Duodenal mucosa (tissue), 2 donors: ENCODE measurements at regions not wholly inside any gene's neighbourhood (a gene's known extent, or its start where the extent isn't known, plus 50 kb on each side); places are given as distances from the start of the nearest gene placed in this dataset.

Source experiments
- H3K27ac ChIP-seq: one replicate; pipeline ENCODE4 v1.7.0; 2013; ENCODE audit warnings: low read depth, low read length
- H3K27me3 ChIP-seq, 2 donors: one replicate each; pipeline ENCODE4 v1.7.0; 2013; ENCODE audit warnings: low read length in 2 of 2, control low read depth in 1 of 2; ENCODE audit not compliant: insufficient read depth in 2 of 2, control insufficient read depth in 1 of 2
- H3K36me3 ChIP-seq, 2 donors: one replicate each; pipeline ENCODE4 v1.7.0; 2013; ENCODE audit warnings: low read length in 2 of 2, control low read depth in 1 of 2; ENCODE audit not compliant: insufficient read depth in 2 of 2, control insufficient read depth in 1 of 2
- H3K4me1 ChIP-seq, 2 donors: one replicate each; pipeline ENCODE4 v1.7.0; 2013; ENCODE audit warnings: low read length in 2 of 2, control low read depth in 1 of 2; ENCODE audit not compliant: insufficient read depth in 2 of 2, control insufficient read depth in 1 of 2
- H3K4me3 ChIP-seq, 2 donors: one replicate each; pipeline ENCODE4 v1.7.0; 2013; ENCODE audit warnings: low read length in 2 of 2, low read depth in 1 of 2
- H3K9ac ChIP-seq, 2 donors: one replicate each; pipeline ENCODE4 v1.7.0; 2013; ENCODE audit warnings: low read length in 2 of 2, low read depth in 1 of 2
- H3K9me3 ChIP-seq, 2 donors: one replicate each; pipeline ENCODE4 v1.7.0; 2013; ENCODE audit warnings: low read length in 2 of 2, control low read depth in 1 of 2; ENCODE audit not compliant: control insufficient read depth in 1 of 2

DNA sequence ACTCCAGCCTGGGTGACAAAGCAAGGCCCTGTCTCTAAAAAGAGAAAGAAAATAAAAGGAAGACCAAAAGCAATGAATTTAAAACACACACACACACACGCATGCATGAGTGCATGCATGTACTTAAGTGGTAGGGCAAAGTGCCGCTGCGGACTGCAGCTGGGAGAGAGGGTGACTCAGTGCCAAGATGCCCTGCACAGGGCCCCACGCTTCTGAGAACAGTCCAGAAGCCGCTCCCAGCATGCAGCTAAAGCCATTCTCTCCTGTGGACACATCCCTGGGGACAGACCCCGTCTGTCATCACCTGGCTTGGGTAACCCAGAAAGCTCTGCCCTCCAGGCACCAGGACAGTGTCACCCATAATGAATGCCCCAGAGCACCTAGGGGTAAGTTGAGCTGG lies 61.0 kb upstream of the MYL10 start:
- Histone ChIP-seq H3K4me1 (peaks cover 4 to 23% of the 10 kb centered on the region in 2 donors), H3K27me3 (no peaks in the 10 kb centered on the region), H3K27ac (no peak overlapping the region), H3K4me3 (no peak overlapping the region), H3K36me3 (no peaks in the 10 kb centered on the region), H3K9ac (no peak overlapping the region), H3K9me3 (no peaks in the 10 kb centered on the region)

DNA sequence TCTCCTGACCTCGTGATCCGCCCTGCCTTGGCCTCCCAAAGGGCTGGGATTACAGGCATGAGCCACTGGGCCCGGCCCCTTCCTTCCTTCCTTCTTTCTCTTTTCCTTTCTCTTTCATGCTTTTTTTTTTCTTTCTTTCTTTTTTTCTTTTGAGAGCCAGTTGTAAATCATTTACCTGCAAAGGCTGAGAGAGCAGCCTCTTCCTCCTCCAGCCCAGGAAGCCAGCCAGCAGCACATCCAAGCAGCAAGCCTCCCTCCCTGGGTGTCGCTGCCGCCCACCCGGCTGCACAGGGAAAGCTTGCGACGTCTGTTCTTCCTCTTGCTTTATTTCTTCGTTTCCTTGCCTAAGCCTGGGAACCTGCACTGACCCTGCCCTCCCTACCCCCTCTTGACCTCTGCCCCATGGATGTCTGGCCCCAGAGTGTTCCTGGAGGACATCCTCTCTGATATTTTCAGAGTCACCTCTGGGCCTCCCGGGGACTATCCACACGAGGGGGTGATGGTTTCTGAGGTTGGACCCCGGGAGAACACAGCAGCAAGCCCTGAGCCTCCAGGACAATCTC lies 62.8 kb upstream of the MYL10 start:
- Histone ChIP-seq H3K4me3 (peak overlapping the region in 1 of 2 donors; percentile 36), H3K27me3 (no peaks in the 10 kb centered on the region), H3K4me1 (peaks cover 4 to 23% of the 10 kb centered on the region in 2 donors), H3K27ac (no peak overlapping the region), H3K9ac (no peak overlapping the region), H3K36me3 (no peaks in the 10 kb centered on the region), H3K9me3 (no peaks in the 10 kb centered on the region)

DNA sequence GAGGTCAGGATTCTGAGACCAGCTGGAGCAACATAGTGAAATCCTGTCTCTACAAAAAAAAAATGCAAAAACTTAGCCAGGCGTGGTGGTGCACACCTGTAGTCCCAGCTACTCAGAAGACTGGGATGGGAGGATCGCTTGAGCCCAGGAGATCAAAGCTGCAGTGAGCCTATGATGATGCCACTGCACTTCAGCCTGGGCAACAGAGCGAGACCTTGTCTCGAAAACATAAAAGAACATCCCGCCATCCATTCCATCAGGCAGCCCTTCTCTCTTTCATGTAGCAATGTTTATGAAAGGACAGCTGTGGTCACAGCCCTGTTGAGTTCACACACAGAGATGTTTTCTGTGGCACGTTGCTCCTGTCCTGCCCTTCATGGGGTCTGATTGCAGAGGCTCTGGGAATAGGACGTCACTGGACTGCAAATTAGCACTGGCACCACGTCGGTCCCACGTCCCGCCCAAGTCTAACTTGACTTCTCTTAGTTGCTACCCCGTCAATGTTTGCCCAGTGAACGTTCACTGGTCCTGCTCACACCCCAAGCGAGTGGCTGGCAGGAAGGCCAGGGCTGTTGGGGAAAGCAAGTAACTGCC lies 64.5 kb upstream of the MYL10 start:
- Histone ChIP-seq H3K9me3 (no peaks in the 10 kb centered on the region), H3K4me3 (no peak overlapping the region), H3K9ac (no peak overlapping the region), H3K27ac (no peak overlapping the region), H3K36me3 (no peaks in the 10 kb centered on the region), H3K27me3 (no peaks in the 10 kb centered on the region), H3K4me1 (peaks cover 4 to 18% of the 10 kb centered on the region in 2 donors)

DNA sequence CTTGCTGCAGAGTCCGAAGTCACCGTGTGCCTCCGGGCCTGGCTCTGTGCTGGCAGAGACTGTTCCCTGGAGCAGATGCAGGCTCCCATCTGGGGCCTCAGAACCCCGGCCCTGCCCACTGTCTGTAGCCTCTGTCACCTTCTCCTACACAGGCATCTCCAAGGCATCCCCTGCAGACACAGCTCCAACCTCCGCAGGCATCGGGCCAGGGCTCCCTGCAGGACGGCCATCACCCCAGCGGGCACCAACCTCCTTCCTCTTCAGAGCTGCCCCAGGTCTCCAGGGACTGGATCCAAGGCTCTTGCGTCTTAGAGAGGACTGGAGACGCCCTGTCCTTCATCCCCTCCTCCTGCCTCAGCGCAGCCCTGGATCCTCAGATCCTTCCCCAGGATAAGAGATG lies 69.9 kb upstream of the MYL10 start:
- Histone ChIP-seq H3K4me3 (no peak overlapping the region), H3K4me1 (peaks cover 9 to 11% of the 10 kb centered on the region in 2 donors), H3K27ac (no peak overlapping the region), H3K9me3 (no peaks in the 10 kb centered on the region), H3K27me3 (no peaks in the 10 kb centered on the region), H3K36me3 (no peaks in the 10 kb centered on the region), H3K9ac (no peak overlapping the region)

DNA sequence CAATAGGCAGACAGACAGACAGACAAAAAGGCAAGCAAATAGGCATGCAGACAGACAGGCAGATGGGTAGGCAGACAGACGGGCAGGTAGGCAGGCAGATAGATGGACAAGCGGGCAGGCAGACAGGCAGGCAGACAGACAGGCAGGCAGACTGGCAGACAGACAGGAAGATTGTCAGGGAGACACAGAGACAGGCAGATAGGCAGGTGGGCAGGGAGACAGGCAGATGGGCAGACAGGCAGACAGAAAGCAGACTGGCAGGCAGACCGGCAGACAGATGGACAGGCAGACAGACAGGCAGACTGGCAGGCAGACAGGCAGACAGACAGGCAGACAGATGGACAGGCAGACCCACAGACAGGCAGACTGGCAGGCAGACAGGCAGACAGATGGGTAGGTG lies 70.3 kb upstream of the MYL10 start:
- no peak overlapping the region for H3K4me3 ChIP-seq
- H3K27ac ChIP-seq = no peak overlapping the region
- peaks cover 9 to 11% of the 10 kb centered on the region in 2 donors for H3K4me1 ChIP-seq
- H3K9me3 ChIP-seq = no peaks in the 10 kb centered on the region
- no peak overlapping the region for H3K9ac ChIP-seq
- no peaks in the 10 kb centered on the region for H3K27me3 ChIP-seq
- H3K36me3 ChIP-seq = no peaks in the 10 kb centered on the region

DNA sequence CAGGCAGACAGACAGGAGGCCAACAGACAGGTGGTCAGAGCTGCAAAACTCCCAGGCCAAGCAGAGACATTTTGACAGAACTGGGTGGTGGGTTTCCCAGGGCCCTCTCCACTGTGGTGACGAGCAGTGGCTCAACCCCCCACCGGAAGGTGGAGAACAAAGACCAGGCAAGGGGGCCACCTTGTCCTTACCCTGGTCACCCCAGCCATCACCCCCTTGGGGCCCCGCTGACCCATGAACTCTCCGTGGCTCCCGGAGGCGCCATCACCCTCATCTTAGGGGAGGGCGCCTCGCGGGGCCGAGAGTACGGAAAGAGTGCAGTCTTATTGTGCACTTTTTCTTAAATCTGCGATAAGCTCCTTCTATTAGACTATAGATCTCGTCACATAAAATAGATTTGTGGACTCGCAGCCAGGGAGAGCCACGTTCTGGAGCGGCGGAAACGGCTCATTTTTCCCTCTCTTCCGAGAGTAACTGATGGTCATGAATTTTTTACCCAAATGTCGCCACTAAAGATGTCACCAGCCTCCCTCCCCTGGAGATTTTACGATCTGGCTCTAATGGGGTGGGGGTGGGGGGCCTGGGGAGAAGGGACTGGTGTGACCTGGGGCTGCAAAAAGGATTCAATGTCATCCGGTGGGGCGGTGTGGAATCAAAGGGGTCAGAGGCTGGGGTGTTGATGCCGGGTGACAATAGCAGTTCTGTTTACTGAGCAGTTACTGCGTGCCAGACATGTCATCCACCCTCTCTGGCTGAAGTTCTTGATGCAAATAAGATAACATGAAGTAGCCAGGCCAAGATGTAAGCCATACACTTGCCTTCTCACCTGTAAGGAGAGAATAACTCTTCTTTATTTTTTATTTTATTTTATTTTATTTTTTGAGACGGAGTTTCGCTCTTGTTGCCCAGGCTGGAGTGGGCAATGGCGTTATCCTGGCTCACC lies 71.1 kb upstream of the MYL10 start:
- Histone ChIP-seq H3K4me1 (peaks cover 9 to 11% of the 10 kb centered on the region in 2 donors), H3K4me3 (no peak overlapping the region), H3K27ac (no peak overlapping the region), H3K9ac (no peak overlapping the region), H3K9me3 (no peaks in the 10 kb centered on the region), H3K36me3 (no peaks in the 10 kb centered on the region), H3K27me3 (no peaks in the 10 kb centered on the region)

DNA sequence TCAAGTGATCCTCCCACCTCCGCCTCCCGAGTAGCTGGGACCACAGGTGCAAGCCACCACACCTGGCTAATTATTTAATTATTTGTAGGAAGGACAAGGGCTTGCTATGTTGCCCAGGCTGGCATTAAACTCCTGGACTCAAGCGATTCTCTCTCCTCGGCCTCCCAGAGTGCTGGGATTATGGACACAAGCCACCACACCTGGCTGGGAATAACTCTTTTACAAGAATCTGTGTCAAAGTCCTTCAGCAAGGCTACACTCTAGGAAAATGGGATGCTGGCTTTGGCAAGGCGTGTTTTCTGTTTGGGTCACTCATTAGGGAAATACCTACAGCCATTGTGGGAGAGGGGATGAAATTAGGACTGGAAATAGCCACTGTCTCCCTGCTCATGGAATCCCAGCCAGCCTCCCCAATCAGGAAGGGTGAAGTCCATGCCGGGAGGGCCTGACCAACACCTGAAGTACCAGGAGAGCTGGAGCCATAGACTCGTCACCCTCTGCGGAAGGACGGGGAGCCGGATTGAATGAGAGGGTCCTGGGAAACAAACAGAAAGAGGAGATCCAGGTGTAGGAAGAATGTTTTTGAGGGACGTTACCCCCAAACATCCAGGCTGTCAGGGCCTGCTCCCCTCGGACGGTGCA lies 72.2 kb upstream of the MYL10 start:
- Histone ChIP-seq H3K4me3 (no peak overlapping the region), H3K9me3 (no peaks in the 10 kb centered on the region), H3K9ac (no peak overlapping the region), H3K36me3 (no peaks in the 10 kb centered on the region), H3K4me1 (peaks cover 9 to 11% of the 10 kb centered on the region in 2 donors), H3K27ac (no peak overlapping the region), H3K27me3 (no peaks in the 10 kb centered on the region)

DNA sequence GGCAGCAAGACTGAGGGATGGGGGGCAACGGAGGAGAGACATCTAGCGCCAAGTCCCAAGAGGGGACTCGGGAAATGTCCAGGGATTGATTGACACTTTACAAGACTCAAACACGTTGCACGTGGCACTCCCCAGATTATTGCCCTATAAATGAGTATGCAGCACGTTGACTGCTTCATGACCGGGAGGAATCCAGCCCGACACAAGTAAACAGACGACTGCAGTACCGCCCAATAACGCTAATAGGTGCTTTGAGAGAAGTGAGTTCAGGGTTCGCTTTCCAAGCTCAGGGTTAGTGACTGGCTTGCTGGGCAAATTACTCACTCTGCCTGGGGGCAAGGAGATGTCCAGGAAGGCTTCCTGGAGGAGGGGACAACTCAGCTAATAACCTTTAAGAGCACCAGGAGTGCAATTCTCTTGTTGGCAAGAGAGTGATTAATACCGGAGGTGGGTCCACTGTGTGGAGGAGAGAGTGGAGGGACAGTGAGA lies 73.3 kb upstream of the MYL10 start:
- Histone ChIP-seq H3K27me3 (no peaks in the 10 kb centered on the region), H3K27ac (no peak overlapping the region), H3K36me3 (no peaks in the 10 kb centered on the region), H3K4me1 (peaks cover 19% of the 10 kb centered on the region in 2 donors), H3K9me3 (no peaks in the 10 kb centered on the region), H3K4me3 (no peak overlapping the region), H3K9ac (no peak overlapping the region)

DNA sequence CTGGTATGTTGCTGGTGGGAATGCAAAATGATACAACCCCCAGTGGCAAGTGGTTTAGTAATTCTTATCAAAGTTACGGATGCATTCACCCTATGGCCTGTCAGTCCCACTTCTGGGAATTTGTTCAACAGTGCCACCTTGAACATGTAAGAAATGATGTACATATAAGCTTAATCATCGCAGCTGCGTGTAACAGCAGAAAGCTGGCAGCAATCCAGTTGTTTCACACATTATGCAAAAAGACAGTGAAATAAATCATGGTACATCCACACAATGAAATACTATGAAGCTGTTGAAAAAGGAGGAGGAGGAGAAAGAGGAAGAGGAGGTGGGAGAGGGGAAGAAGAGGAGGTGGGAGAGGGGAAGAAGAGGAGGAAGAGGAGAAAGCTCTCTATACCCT lies 76.2 kb upstream of the MYL10 start:
- Histone ChIP-seq H3K4me3 (no peak overlapping the region), H3K9me3 (no peaks in the 10 kb centered on the region), H3K27ac (no peak overlapping the region), H3K27me3 (no peaks in the 10 kb centered on the region), H3K4me1 (peaks cover 24 to 28% of the 10 kb centered on the region in 2 donors), H3K36me3 (no peaks in the 10 kb centered on the region), H3K9ac (no peak overlapping the region)

DNA sequence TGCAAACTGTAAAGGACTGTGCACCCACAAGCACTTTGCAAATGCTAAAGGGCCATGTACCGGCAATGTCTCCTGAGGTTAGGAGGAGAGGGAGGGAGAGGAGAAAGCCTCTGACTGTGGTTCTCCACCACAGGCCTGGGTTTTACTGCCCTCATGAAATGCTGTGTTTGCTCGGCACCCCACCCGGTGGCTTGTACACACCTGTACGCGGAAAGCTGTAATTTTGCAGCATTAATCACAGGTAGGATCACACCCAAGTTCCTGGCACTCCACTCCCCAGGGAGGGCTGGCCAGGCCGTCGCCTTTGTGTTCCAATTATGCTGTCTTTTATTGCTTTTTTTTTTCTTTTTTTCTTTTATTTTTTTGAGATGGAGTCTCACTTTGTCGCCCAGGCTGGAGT lies 78.5 kb upstream of the MYL10 start:
- no peaks in the 10 kb centered on the region for H3K36me3 ChIP-seq
- H3K9ac ChIP-seq = peak overlapping the region in 1 of 2 donors; percentile 20
- H3K9me3 ChIP-seq = no peaks in the 10 kb centered on the region
- peaks cover 13 to 18% of the 10 kb centered on the region in 2 donors for H3K4me1 ChIP-seq
- no peak overlapping the region for H3K27ac ChIP-seq
- no peaks in the 10 kb centered on the region for H3K27me3 ChIP-seq
- peak overlapping the region; percentile 1 to 50 for H3K4me3 ChIP-seq
